IMR-90 (cell line): ENCODE measurements at regions not wholly inside any gene's neighbourhood (a gene's known extent, or its start where the extent isn't known, plus 50 kb on each side); places are given as distances from the start of the nearest gene placed in this dataset.

Experiments used
- ATAC-seq: fragments of 200-7000 bp; cut with Tn5 transposase; 2 replicates; pipeline ENCODE4 v1.9.1; 2020; ENCODE audit warnings: low read depth, mild to moderate bottlenecking, moderate library complexity
- BruUV-seq: library from RNA; stranded (reverse); fragments of 400-500 nt; replicated peaks from 2 replicates; lab custom pipeline; 2021; lab: Mats Ljungman, UMichigan
- CTCF ChIA-PET: fragments of 300-600 bp; formaldehyde crosslinking; extraction: SDS; loops from one replicate; lab custom pipeline; 2021; ENCODE audit warnings: antibody characterized with exemption; lab: Yijun Ruan, JAX
- POLR2A ChIA-PET: fragments of 300-600 bp; sonication (Branson Sonifier 250); formaldehyde crosslinking; loops from one replicate; lab custom pipeline; 2022; ENCODE audit warnings: antibody characterized with exemption; ENCODE audit not compliant: unreplicated experiment; lab: Charles Lee
- DNase-seq: peaks from one replicate; pipeline ENCODE4 v3.0.0; 2013
- H2AFZ ChIP-seq: replicated peaks from 2 replicates; pipeline ENCODE3; 2013; ENCODE audit warnings: low read length, mild to moderate bottlenecking; ENCODE audit not compliant: poor library complexity
- H2AK5ac ChIP-seq: 2 replicates; pipeline ENCODE4 v1.6.1; 2013; ENCODE audit warnings: low read depth, low read length, inconsistent platforms
- H2AK9ac ChIP-seq: replicated peaks from 2 replicates; pipeline ENCODE3; 2013; ENCODE audit warnings: mild to moderate bottlenecking, low read depth, low read length, moderate library complexity; ENCODE audit not compliant: poor library complexity
- H2BK120ac ChIP-seq: 2 replicates; pipeline ENCODE4 v1.6.1; 2013; ENCODE audit warnings: low read depth, low read length, inconsistent platforms
- H2BK15ac ChIP-seq: 3 replicates; pipeline ENCODE4 v1.6.1; 2013; ENCODE audit warnings: low read depth, low read length, inconsistent platforms
- H2BK20ac ChIP-seq: 2 replicates; pipeline ENCODE4 v1.6.1; 2013; ENCODE audit warnings: low read depth, mild to moderate bottlenecking, inconsistent platforms, low read length, moderate library complexity
- H2BK5ac ChIP-seq: 2 replicates; pipeline ENCODE4 v1.6.1; 2013; ENCODE audit warnings: mild to moderate bottlenecking, low read depth, low read length, inconsistent platforms; ENCODE audit not compliant: poor library complexity, severe bottlenecking
- H3K14ac ChIP-seq: replicated peaks from 2 replicates; pipeline ENCODE4 v1.6.1; 2013; ENCODE audit warnings: low read depth, low read length, inconsistent platforms
- H3K18ac ChIP-seq: 2 replicates; pipeline ENCODE4 v1.6.1; 2013; ENCODE audit warnings: low read depth, low read length, control low read depth
- H3K23ac ChIP-seq: 2 replicates; pipeline ENCODE4 v1.6.1; 2013; ENCODE audit warnings: low read depth, low read length, inconsistent platforms
- H3K27ac ChIP-seq: 2 replicates; pipeline ENCODE4 v1.5.1; 2013; ENCODE audit warnings: mild to moderate bottlenecking, control low read depth, low read length; ENCODE audit not compliant: insufficient read depth
- H3K27me3 ChIP-seq: 2 replicates; pipeline ENCODE4 v1.6.1; 2013; ENCODE audit warnings: low read length; ENCODE audit not compliant: control insufficient read depth, insufficient read depth
- H3K36me3 ChIP-seq: 2 replicates; pipeline ENCODE4 v1.6.1; 2013; ENCODE audit warnings: low read length, mixed read lengths; ENCODE audit not compliant: control insufficient read depth, insufficient read depth
- H3K4ac ChIP-seq: 2 replicates; pipeline ENCODE4 v1.6.1; 2013; ENCODE audit warnings: low read depth, low read length, inconsistent platforms
- H3K4me1 ChIP-seq: 2 replicates; pipeline ENCODE4 v1.6.1; 2013; ENCODE audit warnings: low read length, mixed read lengths; ENCODE audit not compliant: control insufficient read depth, insufficient read depth
- H3K4me2 ChIP-seq: 2 replicates; pipeline ENCODE4 v1.6.1; 2013; ENCODE audit warnings: low read depth, mild to moderate bottlenecking, control low read depth, low read length, moderate library complexity
- H3K4me3 ChIP-seq: 2 replicates; pipeline ENCODE4 v1.5.1; 2013; ENCODE audit warnings: low read depth, mild to moderate bottlenecking, control low read depth, low read length, moderate library complexity; ENCODE audit not compliant: insufficient read depth
- H3K56ac ChIP-seq: 2 replicates; pipeline ENCODE4 v1.6.1; 2013; ENCODE audit warnings: low read length, inconsistent platforms; ENCODE audit not compliant: insufficient read depth; ENCODE audit errors: extremely low read depth
- H3K79me1 ChIP-seq, 2 experiments: 2 replicates each; pipeline ENCODE4 v1.6.1; 2013; ENCODE audit warnings: low read length in 2 of 2, inconsistent platforms in 1 of 2, low read depth in 1 of 2
- H3K9ac ChIP-seq: 2 replicates; pipeline ENCODE4 v1.6.1; 2013; ENCODE audit warnings: low read depth, low read length, control low read depth
- H3K9me1 ChIP-seq: 2 replicates; pipeline ENCODE4 v1.6.1; 2013; ENCODE audit warnings: low read length, inconsistent platforms; ENCODE audit not compliant: insufficient read depth
- H3K9me3 ChIP-seq: 2 replicates; pipeline ENCODE4 v1.6.1; 2013; ENCODE audit warnings: low read length; ENCODE audit not compliant: control insufficient read depth, insufficient read depth
- H4K20me1 ChIP-seq: 2 replicates; pipeline ENCODE4 v1.6.1; 2013; ENCODE audit warnings: low read length, inconsistent platforms; ENCODE audit not compliant: insufficient read depth
- H4K5ac ChIP-seq: 2 replicates; pipeline ENCODE4 v1.6.1; 2013; ENCODE audit warnings: mild to moderate bottlenecking, low read depth, low read length, control low read depth
- H4K8ac ChIP-seq, 2 experiments: 2 replicates each; pipeline ENCODE4 v1.6.1; 2013; ENCODE audit warnings: low read depth in 2 of 2, low read length in 2 of 2, control low read depth in 1 of 2, inconsistent platforms in 1 of 2
- H4K91ac ChIP-seq: 2 replicates; pipeline ENCODE4 v1.6.1; 2013; ENCODE audit warnings: low read depth, low read length, inconsistent platforms; ENCODE audit not compliant: insufficient read depth
- BHLHE40 ChIP-seq: fragments of 150-350 bp; IDR thresholded peaks from 2 replicates; pipeline ENCODE4 v1.6.1; 2016; ENCODE audit warnings: mild to moderate bottlenecking, low read depth, low read length
- CEBPB ChIP-seq: IDR thresholded peaks from 2 replicates; pipeline ENCODE4 v1.6.1; 2012; ENCODE audit warnings: low read depth, low read length, improper control_type of control experiment
- ELK1 ChIP-seq: fragments of 150-350 bp; IDR thresholded peaks from 2 replicates; pipeline ENCODE4 v1.6.1; 2016; ENCODE audit warnings: low read depth, mild to moderate bottlenecking, low read length, moderate library complexity, borderline replicate concordance
- FOS ChIP-seq: fragments of 150-350 bp; IDR thresholded peaks from 2 replicates; pipeline ENCODE4 v1.6.1; 2016; ENCODE audit warnings: low read depth, low read length
- MAZ ChIP-seq: IDR thresholded peaks from 2 replicates; pipeline ENCODE4 v1.6.1; 2012; ENCODE audit warnings: low read depth, mild to moderate bottlenecking, low read length, improper control_type of control experiment, moderate library complexity, borderline replicate concordance
- MXI1 ChIP-seq: IDR thresholded peaks from 2 replicates; pipeline ENCODE4 v1.6.1; 2012; ENCODE audit warnings: low read depth, mild to moderate bottlenecking, low read length, moderate library complexity, borderline replicate concordance
- NFE2L2 ChIP-seq: fragments of 150-350 bp; IDR thresholded peaks from 2 replicates; pipeline ENCODE4 v1.6.1; 2016; ENCODE audit warnings: low read depth, mild to moderate bottlenecking, low read length
- POLR2A ChIP-seq: IDR thresholded peaks from 2 replicates; pipeline ENCODE4 v1.6.1; 2012; ENCODE audit warnings: mild to moderate bottlenecking, low read depth, low read length
- RAD21 ChIP-seq: IDR thresholded peaks from 2 replicates; pipeline ENCODE4 v1.6.1; 2012; ENCODE audit warnings: low read length, improper control_type of control experiment
- RCOR1 ChIP-seq: IDR thresholded peaks from 2 replicates; pipeline ENCODE4 v1.6.1; 2012; ENCODE audit warnings: mild to moderate bottlenecking, low read length, improper control_type of control experiment; ENCODE audit not compliant: insufficient replicate concordance
- RFX5 ChIP-seq: IDR thresholded peaks from 2 replicates; pipeline ENCODE4 v1.8.0; 2012; ENCODE audit warnings: low read depth, mild to moderate bottlenecking, low read length, moderate library complexity
- SMC3 ChIP-seq: fragments of 150-350 bp; IDR thresholded peaks from 2 replicates; pipeline ENCODE4 v1.6.1; 2016; ENCODE audit warnings: low read depth, mild to moderate bottlenecking, antibody characterized with exemption, low read length, moderate library complexity
- USF2 ChIP-seq: fragments of 150-350 bp; IDR thresholded peaks from 2 replicates; pipeline ENCODE4 v1.6.1; 2017; ENCODE audit warnings: mild to moderate bottlenecking, antibody characterized with exemption, low read length, low read depth
- WGBS, 2 experiments: methylation state at CpG; one replicate each; pipeline versions ENCODE4 v1.1.5 to v1.1.7; 2013; ENCODE audit warnings: missing lambda C conversion rate in 2 of 2; ENCODE audit not compliant: insufficient read length in 1 of 2; ENCODE audit errors: extremely low coverage in 2 of 2; 5-methylcytosine and 5-hydroxymethylcytosine counted together
- dilution Hi-C: fragments of 300-500 bp; cut with HindIII; formaldehyde crosslinking; loops from one replicate; pipeline ENCODE4 v1.14.3; 2018; ENCODE audit warnings: low sequenced_read_pairs; ENCODE audit not compliant: unreplicated experiment
- in situ Hi-C: fragments of 300-500 bp; cut with MboI; formaldehyde crosslinking; loops from 3 replicates; pipeline ENCODE4 v1.14.3; 2019; ENCODE audit warnings: low sequenced_read_pairs, inconsistent platforms, mixed read lengths
- intact Hi-C: fragments of 100-400 bp; cut with micrococcal nuclease; formaldehyde crosslinking; loops from 2 replicates; pipeline ENCODE4 v1.10.0; 2022

- POLR2A ChIA-PET, result no interaction called here
Observed at GRCh38 chr11:43123443-43123842, 188.4 kb upstream of the API5 start.

More at GRCh38 chr11:43123443-43123842, 188.4 kb upstream of the API5 start:
- H3K9me3 ChIP-seq, result no peaks in the 10 kb centered on the region; the same call in 1 of the 2 replicates
- CTCF ChIA-PET, result no interaction called here
- intact Hi-C loops, result no loop called here
- H4K5ac ChIP-seq, result no peak overlapping the region
- BruUV-seq, result no TSS peak
- H3K56ac ChIP-seq, result no peak overlapping the region
- no peak overlapping the region for H2BK15ac ChIP-seq
- no peak overlapping the region for H3K4me3 ChIP-seq
- H3K4ac ChIP-seq, result no peak overlapping the region
- dilution Hi-C loops, result no loop called here
- no peak for TF ChIP-seq USF2
- no peak for TF ChIP-seq MXI1
- no peak for TF ChIP-seq BHLHE40
- TF ChIP-seq MAZ, result no peak
- TF ChIP-seq RCOR1, result no peak
- no peak for TF ChIP-seq POLR2A
- TF ChIP-seq SMC3, result no peak
- TF ChIP-seq ELK1, result no peak
- TF ChIP-seq CEBPB, result no peak
- TF ChIP-seq NFE2L2, result no peak
- TF ChIP-seq RAD21, result no peak
- no peak for TF ChIP-seq RFX5
- no peak for TF ChIP-seq FOS
- no peak overlapping the region for H4K8ac ChIP-seq
- H3K18ac ChIP-seq, result no peak overlapping the region
- no peak overlapping the region for H2BK120ac ChIP-seq
- H2BK5ac ChIP-seq, result no peak overlapping the region
- in situ Hi-C loops, result no loop called here
- no peak overlapping the region for H2BK20ac ChIP-seq
- H4K91ac ChIP-seq, result no peak overlapping the region
- DNase-seq, result no peak
- no peaks in the 10 kb centered on the region for H3K27me3 ChIP-seq
- no peak overlapping the region for H2AK9ac ChIP-seq
- H3K79me1 ChIP-seq, result no peaks in the 10 kb centered on the region
- H3K9ac ChIP-seq, result no peak overlapping the region
- H3K23ac ChIP-seq, result no peak overlapping the region
- H3K4me2 ChIP-seq, result no peak overlapping the region
- H3K9me1 ChIP-seq, result no peaks in the 10 kb centered on the region
- no peak overlapping the region for H3K14ac ChIP-seq
- no peak overlapping the region for H2AK5ac ChIP-seq
- H2AFZ ChIP-seq, result no peak overlapping the region
- H3K27ac ChIP-seq, result no peak overlapping the region
- no peaks in the 10 kb centered on the region for H3K4me1 ChIP-seq
- no peak for ATAC-seq
- no peaks in the 10 kb centered on the region for H3K36me3 ChIP-seq
- no CpG with 5 or more reads among the region's 1 CpG for WGBS, 2 experiments
- H4K20me1 ChIP-seq, result no peaks in the 10 kb centered on the region
